Thyroid gland (tissue), 4 donors: ENCODE measurements at regions not wholly inside any gene's neighbourhood (a gene's known extent, or its start where the extent isn't known, plus 50 kb on each side); places are given as distances from the start of the nearest gene placed in this dataset.

Source experiments
- POLR2A ChIP-seq, 2 donors: fragments of 450-650 bp; IDR thresholded peaks; one replicate each; pipeline ENCODE4 v1.6.1; 2017; ENCODE audit warnings: antibody characterized with exemption in 2 of 2, mild to moderate bottlenecking in 2 of 2, moderate library complexity in 1 of 2
- TF ChIP-seq, protein P1 (sequence below), 6 experiments: fragments of 200-600 bp in 3 of 6; fragments of 450-650 bp in 3 of 6; sonication (generic) in 3 of 6; IDR thresholded peaks; one replicate each; pipeline ENCODE4 v1.5.1; 2016 to 2019; ENCODE audit warnings: antibody characterized with exemption in 6 of 6, mild to moderate bottlenecking in 2 of 6, inconsistent platforms in 1 of 6, moderate library complexity in 1 of 6

DNA sequence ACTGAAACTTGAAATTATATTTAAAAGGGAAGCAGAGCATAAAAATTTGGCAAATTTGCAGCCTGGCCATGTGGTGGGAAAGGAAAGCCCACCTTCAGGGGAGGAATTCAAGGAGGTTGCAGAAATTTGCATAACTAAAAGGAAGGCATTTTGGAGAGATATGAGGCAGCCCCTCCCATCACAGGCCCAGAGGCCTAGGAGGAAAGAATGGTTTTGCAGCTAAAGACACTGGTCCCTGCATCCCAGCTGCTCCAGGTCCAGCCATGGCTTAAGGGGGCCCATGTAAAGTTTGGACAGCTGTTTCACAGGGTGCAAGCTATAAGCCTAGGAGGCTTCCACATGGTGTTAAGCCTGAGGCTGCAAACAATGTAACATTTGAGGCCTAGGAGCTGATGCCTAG, 212.5 kb downstream of the NNT start:
- TF ChIP-seq, protein P1, sequence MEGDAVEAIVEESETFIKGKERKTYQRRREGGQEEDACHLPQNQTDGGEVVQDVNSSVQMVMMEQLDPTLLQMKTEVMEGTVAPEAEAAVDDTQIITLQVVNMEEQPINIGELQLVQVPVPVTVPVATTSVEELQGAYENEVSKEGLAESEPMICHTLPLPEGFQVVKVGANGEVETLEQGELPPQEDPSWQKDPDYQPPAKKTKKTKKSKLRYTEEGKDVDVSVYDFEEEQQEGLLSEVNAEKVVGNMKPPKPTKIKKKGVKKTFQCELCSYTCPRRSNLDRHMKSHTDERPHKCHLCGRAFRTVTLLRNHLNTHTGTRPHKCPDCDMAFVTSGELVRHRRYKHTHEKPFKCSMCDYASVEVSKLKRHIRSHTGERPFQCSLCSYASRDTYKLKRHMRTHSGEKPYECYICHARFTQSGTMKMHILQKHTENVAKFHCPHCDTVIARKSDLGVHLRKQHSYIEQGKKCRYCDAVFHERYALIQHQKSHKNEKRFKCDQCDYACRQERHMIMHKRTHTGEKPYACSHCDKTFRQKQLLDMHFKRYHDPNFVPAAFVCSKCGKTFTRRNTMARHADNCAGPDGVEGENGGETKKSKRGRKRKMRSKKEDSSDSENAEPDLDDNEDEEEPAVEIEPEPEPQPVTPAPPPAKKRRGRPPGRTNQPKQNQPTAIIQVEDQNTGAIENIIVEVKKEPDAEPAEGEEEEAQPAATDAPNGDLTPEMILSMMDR (IDR thresholded peaks at IDR 0.05), result no peak
- TF ChIP-seq POLR2A (IDR thresholded peaks at IDR 0.05), result no peak
